ENCODE measurements at regions not wholly inside any gene's neighbourhood (a gene's known extent, or its start where the extent isn't known, plus 50 kb on each side); places are given as distances from the start of the nearest gene placed in this dataset.
A peak's percentile ranks its signal among the peaks of the same experiment; 100 is the strongest.

DNA sequence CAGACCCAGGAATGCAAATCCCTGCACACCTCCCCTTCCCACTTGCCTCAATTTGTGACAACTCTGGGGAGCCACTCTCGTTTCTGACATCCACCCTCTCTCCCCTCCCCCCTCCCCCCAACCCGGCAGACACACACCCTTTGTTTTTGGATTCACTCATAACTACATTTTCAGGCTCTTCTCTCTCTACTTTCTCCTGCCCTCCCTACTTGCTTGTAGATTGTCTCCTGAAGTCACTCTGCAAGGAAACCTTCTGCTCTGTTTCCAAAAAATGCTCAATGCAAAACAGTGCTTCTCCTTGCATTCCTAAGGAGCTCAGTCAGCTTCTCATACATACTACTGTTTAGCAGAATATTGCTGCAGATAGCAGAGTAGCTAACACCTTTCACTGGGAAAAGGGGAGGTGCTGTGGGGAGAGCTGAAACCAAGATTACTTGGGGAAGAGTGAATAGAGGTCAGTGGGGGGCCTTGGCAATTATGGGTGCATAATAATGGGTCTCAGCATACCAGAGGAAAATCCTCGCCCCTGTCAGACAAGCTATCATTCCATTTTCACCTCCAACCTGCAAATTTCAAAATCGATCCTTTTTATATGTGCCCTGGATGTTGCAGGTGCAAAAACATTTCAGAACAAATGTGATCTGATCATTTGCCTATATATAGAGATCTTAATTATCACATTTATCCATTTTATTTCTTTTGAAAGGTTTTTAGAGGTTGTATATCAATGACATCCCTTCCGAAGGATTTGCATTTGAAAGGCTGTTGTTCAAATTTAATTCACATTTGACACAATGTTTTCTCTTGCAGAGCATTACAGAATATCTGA, 1860.7 kb upstream of the WWC1 start:
- no peak overlapping the region for H3K9ac ChIP-seq (ENCODE audit: extremely low read depth, low read length, poor library complexity, severe bottlenecking)
- H3K4me3 ChIP-seq (ENCODE audit: low read length) = no peak overlapping the region
- TF ChIP-seq, protein P1, sequence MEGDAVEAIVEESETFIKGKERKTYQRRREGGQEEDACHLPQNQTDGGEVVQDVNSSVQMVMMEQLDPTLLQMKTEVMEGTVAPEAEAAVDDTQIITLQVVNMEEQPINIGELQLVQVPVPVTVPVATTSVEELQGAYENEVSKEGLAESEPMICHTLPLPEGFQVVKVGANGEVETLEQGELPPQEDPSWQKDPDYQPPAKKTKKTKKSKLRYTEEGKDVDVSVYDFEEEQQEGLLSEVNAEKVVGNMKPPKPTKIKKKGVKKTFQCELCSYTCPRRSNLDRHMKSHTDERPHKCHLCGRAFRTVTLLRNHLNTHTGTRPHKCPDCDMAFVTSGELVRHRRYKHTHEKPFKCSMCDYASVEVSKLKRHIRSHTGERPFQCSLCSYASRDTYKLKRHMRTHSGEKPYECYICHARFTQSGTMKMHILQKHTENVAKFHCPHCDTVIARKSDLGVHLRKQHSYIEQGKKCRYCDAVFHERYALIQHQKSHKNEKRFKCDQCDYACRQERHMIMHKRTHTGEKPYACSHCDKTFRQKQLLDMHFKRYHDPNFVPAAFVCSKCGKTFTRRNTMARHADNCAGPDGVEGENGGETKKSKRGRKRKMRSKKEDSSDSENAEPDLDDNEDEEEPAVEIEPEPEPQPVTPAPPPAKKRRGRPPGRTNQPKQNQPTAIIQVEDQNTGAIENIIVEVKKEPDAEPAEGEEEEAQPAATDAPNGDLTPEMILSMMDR (conservative IDR thresholded peaks at IDR 0.05) = no peak
- H3K27me3 ChIP-seq (ENCODE audit: control insufficient read depth, insufficient read depth, low read length, poor library complexity, severe bottlenecking) = no peaks in the 10 kb centered on the region
- Mint-ChIP-seq H3K27me3 (ENCODE audit: insufficient read depth) (no peaks in the 10 kb centered on the region), H3K4me3 (peak overlapping the region; percentile 1), H3K36me3 (ENCODE audit: low read depth) (peaks cover 1% of the 10 kb centered on the region), H3K27ac (peak overlapping the region; percentile 87), H3K4me1 (peaks cover 26% of the 10 kb centered on the region), H3K9me3 (peaks cover 2% of the 10 kb centered on the region)
- DNase-seq = peak; percentile 92
- peaks cover 6% of the 10 kb centered on the region for H3K4me1 ChIP-seq (ENCODE audit: control insufficient read depth, insufficient read depth, low read length)
- 6 to 8% methylated on average over 2 to 5 of the region's 5 CpGs for WGBS, 2 experiments (ENCODE audit: insufficient coverage in 1 of 2, insufficient read length in 1 of 2)
- no peaks in the 10 kb centered on the region for H3K9me3 ChIP-seq (ENCODE audit: control insufficient read depth, low read length)
- H3K36me3 ChIP-seq (ENCODE audit: control insufficient read depth, insufficient read depth, low read length) = no peaks in the 10 kb centered on the region
- peak overlapping the region; percentile 5 for H3K27ac ChIP-seq (ENCODE audit: low read depth, low read length)

DNA sequence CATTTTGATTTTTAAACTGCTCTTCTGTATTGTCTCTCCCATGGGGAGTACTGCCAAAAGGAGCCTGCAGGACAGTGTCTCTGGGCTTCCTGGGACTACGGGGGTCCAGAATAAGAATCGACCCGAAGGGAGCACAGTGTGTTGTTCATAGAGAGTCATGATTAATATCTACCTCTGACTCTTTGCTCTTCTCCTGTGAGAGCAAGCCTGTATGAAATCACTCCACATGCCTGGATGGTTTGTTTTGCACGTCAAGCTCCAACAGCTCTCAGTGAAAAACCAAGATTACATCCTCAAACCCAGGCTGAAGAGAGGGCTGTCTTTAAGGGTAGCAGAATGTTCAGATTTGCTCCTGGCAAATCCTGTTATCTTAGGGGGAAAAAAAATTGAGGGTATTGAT, 1860.0 kb upstream of the WWC1 start:
- Mint-ChIP-seq H3K36me3 (ENCODE audit: low read depth) (peaks cover 1% of the 10 kb centered on the region), H3K27ac (peak overlapping the region; percentile 79), H3K9me3 (peaks cover 2% of the 10 kb centered on the region), H3K4me1 (peaks cover 26% of the 10 kb centered on the region), H3K27me3 (ENCODE audit: insufficient read depth) (no peaks in the 10 kb centered on the region), H3K4me3 (no peak overlapping the region)
- H3K27me3 ChIP-seq (ENCODE audit: control insufficient read depth, insufficient read depth, low read length, poor library complexity, severe bottlenecking) = no peaks in the 10 kb centered on the region
- no peak overlapping the region for H3K9ac ChIP-seq (ENCODE audit: extremely low read depth, low read length, poor library complexity, severe bottlenecking)
- peak; percentile 55 for DNase-seq
- H3K27ac ChIP-seq (ENCODE audit: low read depth, low read length) = peak overlapping the region; percentile 62
- H3K4me3 ChIP-seq (ENCODE audit: low read length) = no peak overlapping the region
- 12 to 33% methylated on average over 3 to 4 of the region's 4 CpGs for WGBS, 2 experiments (ENCODE audit: insufficient coverage in 1 of 2, insufficient read length in 1 of 2)
- TF ChIP-seq, protein P1 (conservative IDR thresholded peaks at IDR 0.05) = no peak
- H3K4me1 ChIP-seq (ENCODE audit: control insufficient read depth, insufficient read depth, low read length) = peaks cover 6% of the 10 kb centered on the region
- H3K36me3 ChIP-seq (ENCODE audit: control insufficient read depth, insufficient read depth, low read length) = no peaks in the 10 kb centered on the region
- H3K9me3 ChIP-seq (ENCODE audit: control insufficient read depth, low read length) = no peaks in the 10 kb centered on the region

DNA sequence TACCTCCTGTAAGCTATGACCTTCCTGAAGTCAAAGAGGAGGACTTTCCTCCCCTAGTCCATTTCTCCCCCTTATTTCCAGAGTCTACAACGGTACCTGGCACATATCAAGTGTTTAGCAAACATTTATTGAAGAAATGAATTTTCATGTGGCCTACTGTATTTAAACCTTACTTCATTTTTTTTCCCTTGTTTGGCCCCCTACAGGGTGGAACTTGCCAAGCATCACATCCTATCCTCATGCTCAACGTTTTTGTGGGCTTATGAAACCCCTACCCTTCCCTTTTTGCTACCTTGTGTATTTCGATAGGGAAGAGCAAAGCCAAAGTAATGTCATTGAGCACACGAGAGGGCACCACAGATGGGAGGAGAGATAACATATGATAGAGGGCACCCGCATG, 1857.8 kb upstream of the WWC1 start:
- Histone ChIP-seq H3K9me3 (ENCODE audit: control insufficient read depth, low read length) (no peaks in the 10 kb centered on the region), H3K27ac (ENCODE audit: low read depth, low read length) (no peak overlapping the region), H3K4me1 (ENCODE audit: control insufficient read depth, insufficient read depth, low read length) (peaks cover 6% of the 10 kb centered on the region), H3K27me3 (ENCODE audit: control insufficient read depth, insufficient read depth, low read length, poor library complexity, severe bottlenecking) (no peaks in the 10 kb centered on the region), H3K9ac (ENCODE audit: extremely low read depth, low read length, poor library complexity, severe bottlenecking) (no peak overlapping the region), H3K36me3 (ENCODE audit: control insufficient read depth, insufficient read depth, low read length) (no peaks in the 10 kb centered on the region), H3K4me3 (ENCODE audit: low read length) (no peak overlapping the region)
- TF ChIP-seq, protein P1 (conservative IDR thresholded peaks at IDR 0.05) = peak; percentile 63
- Mint-ChIP-seq H3K9me3 (peaks cover under 1% of the 10 kb centered on the region), H3K4me3 (no peak overlapping the region), H3K27me3 (ENCODE audit: insufficient read depth) (no peaks in the 10 kb centered on the region), H3K4me1 (peaks cover 31% of the 10 kb centered on the region), H3K36me3 (ENCODE audit: low read depth) (peaks cover under 1% of the 10 kb centered on the region), H3K27ac (no peak overlapping the region)
- WGBS, 2 experiments (ENCODE audit: insufficient coverage in 1 of 2, insufficient read length in 1 of 2) = 90 to 94% methylated on average over 3 to 5 of the region's 5 CpGs
- DNase-seq = no peak

Data from endodermal cell (in vitro differentiated cells).